IMR-90 (cell line): ENCODE measurements at regions not wholly inside any gene's neighbourhood (a gene's known extent, or its start where the extent isn't known, plus 50 kb on each side); places are given as distances from the start of the nearest gene placed in this dataset.
A peak's percentile ranks its signal among the peaks of the same experiment; 100 is the strongest.

ENCODE experiments used
- ATAC-seq: fragments of 200-7000 bp; cut with Tn5 transposase; 2 replicates; pipeline ENCODE4 v1.9.1; 2020; ENCODE audit warnings: low read depth, mild to moderate bottlenecking, moderate library complexity
- BruUV-seq: library from RNA; stranded (reverse); fragments of 400-500 nt; replicated peaks from 2 replicates; lab custom pipeline; 2021; lab: Mats Ljungman, UMichigan
- CTCF ChIA-PET: fragments of 300-600 bp; formaldehyde crosslinking; extraction: SDS; loops from one replicate; lab custom pipeline; 2021; ENCODE audit warnings: antibody characterized with exemption; lab: Yijun Ruan, JAX
- POLR2A ChIA-PET: fragments of 300-600 bp; sonication (Branson Sonifier 250); formaldehyde crosslinking; loops from one replicate; lab custom pipeline; 2022; ENCODE audit warnings: antibody characterized with exemption; ENCODE audit not compliant: unreplicated experiment; lab: Charles Lee
- DNase-seq: peaks from one replicate; pipeline ENCODE4 v3.0.0; 2013
- H2AFZ ChIP-seq: replicated peaks from 2 replicates; pipeline ENCODE3; 2013; ENCODE audit warnings: low read length, mild to moderate bottlenecking; ENCODE audit not compliant: poor library complexity
- H2AK5ac ChIP-seq: 2 replicates; pipeline ENCODE4 v1.6.1; 2013; ENCODE audit warnings: low read depth, low read length, inconsistent platforms
- H2AK9ac ChIP-seq: replicated peaks from 2 replicates; pipeline ENCODE3; 2013; ENCODE audit warnings: mild to moderate bottlenecking, low read depth, low read length, moderate library complexity; ENCODE audit not compliant: poor library complexity
- H2BK120ac ChIP-seq: 2 replicates; pipeline ENCODE4 v1.6.1; 2013; ENCODE audit warnings: low read depth, low read length, inconsistent platforms
- H2BK15ac ChIP-seq: 3 replicates; pipeline ENCODE4 v1.6.1; 2013; ENCODE audit warnings: low read depth, low read length, inconsistent platforms
- H2BK20ac ChIP-seq: 2 replicates; pipeline ENCODE4 v1.6.1; 2013; ENCODE audit warnings: low read depth, mild to moderate bottlenecking, inconsistent platforms, low read length, moderate library complexity
- H2BK5ac ChIP-seq: 2 replicates; pipeline ENCODE4 v1.6.1; 2013; ENCODE audit warnings: mild to moderate bottlenecking, low read depth, low read length, inconsistent platforms; ENCODE audit not compliant: poor library complexity, severe bottlenecking
- H3K14ac ChIP-seq: replicated peaks from 2 replicates; pipeline ENCODE4 v1.6.1; 2013; ENCODE audit warnings: low read depth, low read length, inconsistent platforms
- H3K18ac ChIP-seq: 2 replicates; pipeline ENCODE4 v1.6.1; 2013; ENCODE audit warnings: low read depth, low read length, control low read depth
- H3K23ac ChIP-seq: 2 replicates; pipeline ENCODE4 v1.6.1; 2013; ENCODE audit warnings: low read depth, low read length, inconsistent platforms
- H3K27ac ChIP-seq: 2 replicates; pipeline ENCODE4 v1.5.1; 2013; ENCODE audit warnings: mild to moderate bottlenecking, control low read depth, low read length; ENCODE audit not compliant: insufficient read depth
- H3K27me3 ChIP-seq: 2 replicates; pipeline ENCODE4 v1.6.1; 2013; ENCODE audit warnings: low read length; ENCODE audit not compliant: control insufficient read depth, insufficient read depth
- H3K36me3 ChIP-seq: 2 replicates; pipeline ENCODE4 v1.6.1; 2013; ENCODE audit warnings: low read length, mixed read lengths; ENCODE audit not compliant: control insufficient read depth, insufficient read depth
- H3K4ac ChIP-seq: 2 replicates; pipeline ENCODE4 v1.6.1; 2013; ENCODE audit warnings: low read depth, low read length, inconsistent platforms
- H3K4me1 ChIP-seq: 2 replicates; pipeline ENCODE4 v1.6.1; 2013; ENCODE audit warnings: low read length, mixed read lengths; ENCODE audit not compliant: control insufficient read depth, insufficient read depth
- H3K4me2 ChIP-seq: 2 replicates; pipeline ENCODE4 v1.6.1; 2013; ENCODE audit warnings: low read depth, mild to moderate bottlenecking, control low read depth, low read length, moderate library complexity
- H3K4me3 ChIP-seq: 2 replicates; pipeline ENCODE4 v1.5.1; 2013; ENCODE audit warnings: low read depth, mild to moderate bottlenecking, control low read depth, low read length, moderate library complexity; ENCODE audit not compliant: insufficient read depth
- H3K56ac ChIP-seq: 2 replicates; pipeline ENCODE4 v1.6.1; 2013; ENCODE audit warnings: low read length, inconsistent platforms; ENCODE audit not compliant: insufficient read depth; ENCODE audit errors: extremely low read depth
- H3K79me1 ChIP-seq, 2 experiments: 2 replicates each; pipeline ENCODE4 v1.6.1; 2013; ENCODE audit warnings: low read length in 2 of 2, inconsistent platforms in 1 of 2, low read depth in 1 of 2
- H3K9ac ChIP-seq: 2 replicates; pipeline ENCODE4 v1.6.1; 2013; ENCODE audit warnings: low read depth, low read length, control low read depth
- H3K9me1 ChIP-seq: 2 replicates; pipeline ENCODE4 v1.6.1; 2013; ENCODE audit warnings: low read length, inconsistent platforms; ENCODE audit not compliant: insufficient read depth
- H3K9me3 ChIP-seq: 2 replicates; pipeline ENCODE4 v1.6.1; 2013; ENCODE audit warnings: low read length; ENCODE audit not compliant: control insufficient read depth, insufficient read depth
- H4K20me1 ChIP-seq: 2 replicates; pipeline ENCODE4 v1.6.1; 2013; ENCODE audit warnings: low read length, inconsistent platforms; ENCODE audit not compliant: insufficient read depth
- H4K5ac ChIP-seq: 2 replicates; pipeline ENCODE4 v1.6.1; 2013; ENCODE audit warnings: mild to moderate bottlenecking, low read depth, low read length, control low read depth
- H4K8ac ChIP-seq, 2 experiments: 2 replicates each; pipeline ENCODE4 v1.6.1; 2013; ENCODE audit warnings: low read depth in 2 of 2, low read length in 2 of 2, control low read depth in 1 of 2, inconsistent platforms in 1 of 2
- H4K91ac ChIP-seq: 2 replicates; pipeline ENCODE4 v1.6.1; 2013; ENCODE audit warnings: low read depth, low read length, inconsistent platforms; ENCODE audit not compliant: insufficient read depth
- CEBPB ChIP-seq: IDR thresholded peaks from 2 replicates; pipeline ENCODE4 v1.6.1; 2012; ENCODE audit warnings: low read depth, low read length, improper control_type of control experiment
- MAFK ChIP-seq: IDR thresholded peaks from 2 replicates; pipeline ENCODE4 v1.6.1; 2012; ENCODE audit warnings: low read depth, low read length, improper control_type of control experiment
- MXI1 ChIP-seq: IDR thresholded peaks from 2 replicates; pipeline ENCODE4 v1.6.1; 2012; ENCODE audit warnings: low read depth, mild to moderate bottlenecking, low read length, moderate library complexity, borderline replicate concordance
- NFE2L2 ChIP-seq: fragments of 150-350 bp; IDR thresholded peaks from 2 replicates; pipeline ENCODE4 v1.6.1; 2016; ENCODE audit warnings: low read depth, mild to moderate bottlenecking, low read length
- RAD21 ChIP-seq: IDR thresholded peaks from 2 replicates; pipeline ENCODE4 v1.6.1; 2012; ENCODE audit warnings: low read length, improper control_type of control experiment
- WGBS, 2 experiments: methylation state at CpG; one replicate each; pipeline versions ENCODE4 v1.1.5 to v1.1.7; 2013; ENCODE audit warnings: missing lambda C conversion rate in 2 of 2; ENCODE audit not compliant: insufficient read length in 1 of 2; ENCODE audit errors: extremely low coverage in 2 of 2; 5-methylcytosine and 5-hydroxymethylcytosine counted together
- dilution Hi-C: fragments of 300-500 bp; cut with HindIII; formaldehyde crosslinking; loops from one replicate; pipeline ENCODE4 v1.14.3; 2018; ENCODE audit warnings: low sequenced_read_pairs; ENCODE audit not compliant: unreplicated experiment
- in situ Hi-C: fragments of 300-500 bp; cut with MboI; formaldehyde crosslinking; loops from 3 replicates; pipeline ENCODE4 v1.14.3; 2019; ENCODE audit warnings: low sequenced_read_pairs, inconsistent platforms, mixed read lengths
- intact Hi-C: fragments of 100-400 bp; cut with micrococcal nuclease; formaldehyde crosslinking; loops from 2 replicates; pipeline ENCODE4 v1.10.0; 2022
- TF ChIP-seq, protein P1 (sequence below): conservative IDR thresholded peaks from 2 replicates; pipeline ENCODE4 v1.5.1; 2012; ENCODE audit warnings: mild to moderate bottlenecking, low read depth, low read length, improper control_type of control experiment

DNA sequence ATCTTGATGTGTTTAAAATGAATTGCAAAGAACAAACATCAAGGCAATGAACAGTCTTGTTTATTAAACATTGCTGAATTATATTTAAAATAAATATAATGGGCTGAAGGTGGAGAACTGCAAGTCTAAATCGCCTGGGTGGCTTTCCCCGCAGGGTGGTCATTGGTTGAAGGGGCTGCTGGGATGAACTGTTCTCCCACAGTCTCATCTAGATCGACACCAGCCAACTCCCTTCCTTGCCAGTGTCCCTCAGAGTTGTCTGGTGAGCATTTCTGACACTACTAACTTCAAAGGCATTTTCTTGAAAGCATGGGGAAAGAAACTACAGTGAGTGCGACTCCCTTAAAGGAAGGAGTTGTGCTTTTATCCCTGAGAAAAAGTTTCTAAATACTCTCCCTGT is 196.5 kb upstream of the LRTM1 start:
- ATAC-seq, result no peak
- in situ Hi-C loops, result no loop called here
- CTCF ChIA-PET, result no interaction called here

More for the DNA sequence above, 196.5 kb upstream of the LRTM1 start:
- H3K27me3 ChIP-seq, result no peaks in the 10 kb centered on the region
- H3K9me1 ChIP-seq, result no peaks in the 10 kb centered on the region
- H3K56ac ChIP-seq, result no peak overlapping the region
- H2BK20ac ChIP-seq, result no peak overlapping the region
- no peak overlapping the region for H3K14ac ChIP-seq
- H2BK15ac ChIP-seq, result no peak overlapping the region
- no CpG with 5 or more reads among the region's 4 CpGs for WGBS, 2 experiments
- peak overlapping the region; percentile 43 for H2AFZ ChIP-seq
- H3K4ac ChIP-seq, result no peak overlapping the region
- H3K9me3 ChIP-seq, result no peaks in the 10 kb centered on the region
- no peak overlapping the region for H4K91ac ChIP-seq
- POLR2A ChIA-PET, result no interaction called here
- no TSS peak for BruUV-seq
- H4K8ac ChIP-seq, result no peak overlapping the region
- intact Hi-C loops (no loop called here), dilution Hi-C loops (no loop called here)
- no peak overlapping the region for H2BK120ac ChIP-seq
- H2AK9ac ChIP-seq, result no peak overlapping the region
- no peak overlapping the region for H3K18ac ChIP-seq
- no peak overlapping the region for H3K4me3 ChIP-seq
- H3K4me1 ChIP-seq, result no peaks in the 10 kb centered on the region
- DNase-seq, result no peak
- no peak overlapping the region for H3K9ac ChIP-seq
- H2BK5ac ChIP-seq, result no peak overlapping the region
- H3K23ac ChIP-seq, result 0 out of 2 replicates have a peak overlapping the region, but pooled peaks have one; percentile 11
- H4K20me1 ChIP-seq, result no peaks in the 10 kb centered on the region
- H3K27ac ChIP-seq, result no peak overlapping the region
- no peak overlapping the region for H3K4me2 ChIP-seq
- H2AK5ac ChIP-seq, result no peak overlapping the region
- no peak overlapping the region for H4K5ac ChIP-seq
- H3K36me3 ChIP-seq, result no peaks in the 10 kb centered on the region
- no peaks in the 10 kb centered on the region for H3K79me1 ChIP-seq
- TF ChIP-seq MXI1 (no peak), RAD21 (no peak), CEBPB (no peak), NFE2L2 (no peak), MAFK (no peak)
- TF ChIP-seq, protein P1, sequence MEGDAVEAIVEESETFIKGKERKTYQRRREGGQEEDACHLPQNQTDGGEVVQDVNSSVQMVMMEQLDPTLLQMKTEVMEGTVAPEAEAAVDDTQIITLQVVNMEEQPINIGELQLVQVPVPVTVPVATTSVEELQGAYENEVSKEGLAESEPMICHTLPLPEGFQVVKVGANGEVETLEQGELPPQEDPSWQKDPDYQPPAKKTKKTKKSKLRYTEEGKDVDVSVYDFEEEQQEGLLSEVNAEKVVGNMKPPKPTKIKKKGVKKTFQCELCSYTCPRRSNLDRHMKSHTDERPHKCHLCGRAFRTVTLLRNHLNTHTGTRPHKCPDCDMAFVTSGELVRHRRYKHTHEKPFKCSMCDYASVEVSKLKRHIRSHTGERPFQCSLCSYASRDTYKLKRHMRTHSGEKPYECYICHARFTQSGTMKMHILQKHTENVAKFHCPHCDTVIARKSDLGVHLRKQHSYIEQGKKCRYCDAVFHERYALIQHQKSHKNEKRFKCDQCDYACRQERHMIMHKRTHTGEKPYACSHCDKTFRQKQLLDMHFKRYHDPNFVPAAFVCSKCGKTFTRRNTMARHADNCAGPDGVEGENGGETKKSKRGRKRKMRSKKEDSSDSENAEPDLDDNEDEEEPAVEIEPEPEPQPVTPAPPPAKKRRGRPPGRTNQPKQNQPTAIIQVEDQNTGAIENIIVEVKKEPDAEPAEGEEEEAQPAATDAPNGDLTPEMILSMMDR, result no peak
